ENCODE measurements at regions not wholly inside any gene's neighbourhood (a gene's known extent, or its start where the extent isn't known, plus 50 kb on each side); places are given as distances from the start of the nearest gene placed in this dataset.

GRCh38 chr5:74400067-74400466 is 240.5 kb downstream of the ENC1 start:
- Histone ChIP-seq H3K36me3 (ENCODE audit: control insufficient read depth in 2 of 2, extremely low read depth in 1 of 2, insufficient read depth in 2 of 2, low read length in 2 of 2) (no peaks in the 10 kb centered on the region), H3K9ac (replicated peaks; ENCODE audit: extremely low read depth, insufficient read depth, low read length) (no peak overlapping the region), H3K9me1 (replicated peaks; ENCODE audit: control insufficient read depth, extremely low read depth, insufficient read depth, low read length) (no peaks in the 10 kb centered on the region), H4K20me1 (replicated peaks; ENCODE audit: control insufficient read depth, extremely low read depth, insufficient read depth, low read length) (no peaks in the 10 kb centered on the region), H3K4me3 (replicated peaks in 1 of 3; ENCODE audit: insufficient read depth in 1 of 3, low read depth in 1 of 3, low read length in 3 of 3) (no peak overlapping the region), H3K9me3 (replicated peaks; ENCODE audit: control insufficient read depth, insufficient read depth, low read length) (no peaks in the 10 kb centered on the region), H3K27ac (ENCODE audit: insufficient read depth, low read depth, low read length) (no peak overlapping the region), H3K4me1 (ENCODE audit: control insufficient read depth, extremely low read depth, insufficient read depth, low read length) (no peaks in the 10 kb centered on the region), H3K27me3 (ENCODE audit: control insufficient read depth in 2 of 2, insufficient read depth in 2 of 2, low read length in 2 of 2) (no peaks in the 10 kb centered on the region), H2AFZ (ENCODE audit: low read depth, low read length) (no peak overlapping the region), H3K4me2 (ENCODE audit: insufficient read depth, low read length) (no peak overlapping the region), H3K79me2 (ENCODE audit: control insufficient read depth, insufficient read depth, low read length) (no peaks in the 10 kb centered on the region)
- no peak for FAIRE-seq
- intact Hi-C loops (cut with micrococcal nuclease) (no loop called here), dilution Hi-C loops (cut with MboI; ENCODE audit: extremely low pct_ligation_motif_present, low sequenced_read_pairs) (no loop called here)
- no TSS peak for BruUV-seq (replicated peaks)
- no peak for DNase-seq (ENCODE audit: low read depth, low spot score)
- ChIA-PET CTCF (no interaction called here), POLR2A (no interaction called here)
- TF ChIP-seq POLR2A (IDR thresholded peaks at IDR 0.05; ENCODE audit: low read depth, low read length), result no peak

DNA sequence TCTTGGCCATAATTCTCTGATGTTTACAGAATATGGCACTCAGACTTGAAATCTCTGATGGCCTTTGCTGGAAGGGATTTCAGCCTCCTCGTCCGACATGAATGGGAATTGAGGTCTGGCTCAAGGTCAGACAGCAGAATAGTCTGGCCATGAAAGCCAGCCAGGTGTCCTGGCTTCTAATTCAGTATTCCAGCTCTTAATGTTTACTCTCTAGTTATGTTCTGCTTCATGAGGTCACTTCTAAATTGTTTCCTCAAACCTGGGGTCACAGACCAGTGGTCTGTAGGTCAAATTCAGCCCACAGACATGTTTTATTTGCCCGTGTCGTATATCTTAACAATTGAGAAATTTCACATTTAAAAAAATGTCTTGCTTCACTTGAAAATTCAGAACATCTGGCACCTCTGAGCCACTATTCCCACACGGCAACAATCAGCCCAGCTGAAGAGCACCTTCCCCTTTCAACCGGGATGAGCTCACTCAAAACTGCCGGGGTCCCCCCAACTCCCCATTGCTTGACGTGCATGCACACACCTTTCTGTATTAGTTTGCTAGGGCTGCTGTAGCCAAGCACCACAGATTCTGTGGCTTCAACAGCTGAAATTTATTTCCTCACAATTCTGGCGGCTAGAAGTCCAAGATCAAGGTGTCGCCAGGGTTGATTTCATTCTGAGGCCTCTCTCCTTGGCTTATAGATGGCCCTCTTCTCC is 243.5 kb downstream of the ENC1 start:
- no TSS peak for BruUV-seq (replicated peaks)
- Histone ChIP-seq H3K9me3 (replicated peaks; ENCODE audit: control insufficient read depth, insufficient read depth, low read length) (no peaks in the 10 kb centered on the region), H3K9me1 (replicated peaks; ENCODE audit: control insufficient read depth, extremely low read depth, insufficient read depth, low read length) (no peaks in the 10 kb centered on the region), H3K4me2 (ENCODE audit: insufficient read depth, low read length) (no peak overlapping the region), H3K4me1 (ENCODE audit: control insufficient read depth, extremely low read depth, insufficient read depth, low read length) (peaks cover 4% of the 10 kb centered on the region), H3K27me3 (ENCODE audit: control insufficient read depth in 2 of 2, insufficient read depth in 2 of 2, low read length in 2 of 2) (no peaks in the 10 kb centered on the region), H3K27ac (ENCODE audit: insufficient read depth, low read depth, low read length) (no peak overlapping the region), H4K20me1 (replicated peaks; ENCODE audit: control insufficient read depth, extremely low read depth, insufficient read depth, low read length) (no peaks in the 10 kb centered on the region), H3K4me3 (replicated peaks in 1 of 3; ENCODE audit: insufficient read depth in 1 of 3, low read depth in 1 of 3, low read length in 3 of 3) (no peak overlapping the region), H2AFZ (ENCODE audit: low read depth, low read length) (no peak overlapping the region), H3K9ac (replicated peaks; ENCODE audit: extremely low read depth, insufficient read depth, low read length) (no peak overlapping the region), H3K36me3 (ENCODE audit: control insufficient read depth in 2 of 2, extremely low read depth in 1 of 2, insufficient read depth in 2 of 2, low read length in 2 of 2) (no peaks in the 10 kb centered on the region), H3K79me2 (ENCODE audit: control insufficient read depth, insufficient read depth, low read length) (no peaks in the 10 kb centered on the region)
- FAIRE-seq (no peak), DNase-seq (ENCODE audit: low read depth, low spot score) (peak; percentile 58)
- dilution Hi-C loops (cut with MboI; ENCODE audit: extremely low pct_ligation_motif_present, low sequenced_read_pairs), result no loop called here
- intact Hi-C loops (cut with micrococcal nuclease), result no loop called here
- ChIA-PET CTCF (interaction anchor here (1.0 to 2.0 kb wide), 3 partner anchors 10 to 244 kb away, joined by 3 to 8 read pairs (median 4); partner anchors contain the start of gene ENC1), POLR2A (no interaction called here)
- TF ChIP-seq EZH2 (IDR thresholded peaks at IDR 0.05; ENCODE audit: borderline replicate concordance, low read depth, low read length, severe bottlenecking) (no peak), FOS (IDR thresholded peaks at IDR 0.05; ENCODE audit: borderline replicate concordance, insufficient read depth, low read length) (no peak), MYC (IDR thresholded peaks at IDR 0.05; ENCODE audit: low read depth, low read length) (no peak), POLR2AphosphoS5 (IDR thresholded peaks at IDR 0.05; ENCODE audit: insufficient read depth, low read depth, low read length) (no peak), GATA2 (IDR thresholded peaks at IDR 0.05; ENCODE audit: insufficient read depth, insufficient read length, low read depth, low read length) (no peak), POLR2A (IDR thresholded peaks at IDR 0.05; ENCODE audit: low read depth, low read length) (no peak), JUN (IDR thresholded peaks at IDR 0.05; ENCODE audit: borderline replicate concordance, insufficient read depth, insufficient read length, low read depth) (no peak)
- TF ChIP-seq, protein P1, sequence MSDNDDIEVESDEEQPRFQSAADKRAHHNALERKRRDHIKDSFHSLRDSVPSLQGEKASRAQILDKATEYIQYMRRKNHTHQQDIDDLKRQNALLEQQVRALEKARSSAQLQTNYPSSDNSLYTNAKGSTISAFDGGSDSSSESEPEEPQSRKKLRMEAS (IDR thresholded peaks at IDR 0.05; ENCODE audit: insufficient read depth, insufficient read length), result no peak
- TF ChIP-seq, protein P2, sequence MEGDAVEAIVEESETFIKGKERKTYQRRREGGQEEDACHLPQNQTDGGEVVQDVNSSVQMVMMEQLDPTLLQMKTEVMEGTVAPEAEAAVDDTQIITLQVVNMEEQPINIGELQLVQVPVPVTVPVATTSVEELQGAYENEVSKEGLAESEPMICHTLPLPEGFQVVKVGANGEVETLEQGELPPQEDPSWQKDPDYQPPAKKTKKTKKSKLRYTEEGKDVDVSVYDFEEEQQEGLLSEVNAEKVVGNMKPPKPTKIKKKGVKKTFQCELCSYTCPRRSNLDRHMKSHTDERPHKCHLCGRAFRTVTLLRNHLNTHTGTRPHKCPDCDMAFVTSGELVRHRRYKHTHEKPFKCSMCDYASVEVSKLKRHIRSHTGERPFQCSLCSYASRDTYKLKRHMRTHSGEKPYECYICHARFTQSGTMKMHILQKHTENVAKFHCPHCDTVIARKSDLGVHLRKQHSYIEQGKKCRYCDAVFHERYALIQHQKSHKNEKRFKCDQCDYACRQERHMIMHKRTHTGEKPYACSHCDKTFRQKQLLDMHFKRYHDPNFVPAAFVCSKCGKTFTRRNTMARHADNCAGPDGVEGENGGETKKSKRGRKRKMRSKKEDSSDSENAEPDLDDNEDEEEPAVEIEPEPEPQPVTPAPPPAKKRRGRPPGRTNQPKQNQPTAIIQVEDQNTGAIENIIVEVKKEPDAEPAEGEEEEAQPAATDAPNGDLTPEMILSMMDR (IDR thresholded peaks at IDR 0.05; ENCODE audit: extremely low read depth in 1 of 2, insufficient read depth in 1 of 2, low read depth in 1 of 2, low read length in 2 of 2), result no peak

Measured in endothelial cell of umbilical vein (primary cell).